ENCODE measurements at regions not wholly inside any gene's neighbourhood (a gene's known extent, or its start where the extent isn't known, plus 50 kb on each side); places are given as distances from the start of the nearest gene placed in this dataset.

DNA sequence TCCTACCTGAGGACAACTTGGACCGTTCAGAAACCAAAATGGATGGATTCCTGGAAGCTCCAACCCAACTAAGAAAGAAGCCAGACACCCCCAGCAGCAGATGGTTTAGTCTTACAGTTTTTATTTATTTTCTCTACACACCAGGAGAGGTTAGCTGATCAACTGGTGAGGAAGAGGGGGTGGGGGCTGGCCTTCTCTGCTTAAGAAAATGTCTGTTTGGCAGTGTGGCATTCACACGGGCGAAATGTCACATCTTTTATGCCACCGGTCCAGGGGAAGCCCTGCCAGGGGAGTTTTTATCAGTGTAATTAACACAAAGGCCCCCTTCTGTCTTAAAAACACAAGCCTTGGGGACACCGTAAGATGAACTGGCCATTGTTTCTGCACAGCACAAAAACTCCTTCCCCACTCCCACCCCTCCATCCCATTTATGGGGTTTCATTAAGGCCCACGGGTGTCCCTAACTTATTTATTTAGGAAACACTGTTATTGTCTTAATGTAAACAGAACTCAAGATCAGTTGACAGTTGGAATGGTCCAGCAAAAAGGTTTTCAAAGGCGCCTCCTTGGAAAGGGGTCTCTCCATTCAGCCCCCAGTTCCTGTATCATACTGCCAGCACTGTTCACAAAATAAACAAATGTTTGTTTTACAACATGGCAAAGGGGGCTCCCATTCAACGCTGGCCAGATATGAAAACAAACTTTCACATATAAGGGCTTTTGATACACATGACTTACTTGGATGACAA is 217.0 kb downstream of the C1D start:
- intact Hi-C loops (cut with DNase I; ENCODE audit: low total_unique reads), result loop anchor here (10.0 kb wide), 2 partner anchors 1271 to 1411 kb away; partner anchors contain the start of gene MEIS1
- Histone ChIP-seq H3K4me1 (peaks cover 0 to 12% (median 6%) of the 10 kb centered on the region in 4 donors), H3K36me3 (no peaks in the 10 kb centered on the region), H3K4me3 (no peak overlapping the region), H3K27ac (peak overlapping the region; percentile 4 to 52 (median 34)), H3K9me3 (no peaks in the 10 kb centered on the region), H3K27me3 (peaks cover 11% of the 10 kb centered on the region)
- no peak for DNase-seq
- TF ChIP-seq POLR2AphosphoS5 (IDR thresholded peaks at IDR 0.05) (no peak), EP300 (IDR thresholded peaks at IDR 0.05; ENCODE audit: low read depth) (no peak), POLR2A (IDR thresholded peaks at IDR 0.05) (no peak)
- TF ChIP-seq, protein P1, sequence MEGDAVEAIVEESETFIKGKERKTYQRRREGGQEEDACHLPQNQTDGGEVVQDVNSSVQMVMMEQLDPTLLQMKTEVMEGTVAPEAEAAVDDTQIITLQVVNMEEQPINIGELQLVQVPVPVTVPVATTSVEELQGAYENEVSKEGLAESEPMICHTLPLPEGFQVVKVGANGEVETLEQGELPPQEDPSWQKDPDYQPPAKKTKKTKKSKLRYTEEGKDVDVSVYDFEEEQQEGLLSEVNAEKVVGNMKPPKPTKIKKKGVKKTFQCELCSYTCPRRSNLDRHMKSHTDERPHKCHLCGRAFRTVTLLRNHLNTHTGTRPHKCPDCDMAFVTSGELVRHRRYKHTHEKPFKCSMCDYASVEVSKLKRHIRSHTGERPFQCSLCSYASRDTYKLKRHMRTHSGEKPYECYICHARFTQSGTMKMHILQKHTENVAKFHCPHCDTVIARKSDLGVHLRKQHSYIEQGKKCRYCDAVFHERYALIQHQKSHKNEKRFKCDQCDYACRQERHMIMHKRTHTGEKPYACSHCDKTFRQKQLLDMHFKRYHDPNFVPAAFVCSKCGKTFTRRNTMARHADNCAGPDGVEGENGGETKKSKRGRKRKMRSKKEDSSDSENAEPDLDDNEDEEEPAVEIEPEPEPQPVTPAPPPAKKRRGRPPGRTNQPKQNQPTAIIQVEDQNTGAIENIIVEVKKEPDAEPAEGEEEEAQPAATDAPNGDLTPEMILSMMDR (IDR thresholded peaks at IDR 0.05), result no peak
- WGBS, 2 donors (ENCODE audit: low coverage in 1 of 2), result 29 to 47% methylated on average over 1 to 8 of the region's 8 CpGs
- in situ Hi-C loops (cut with MboI; ENCODE audit: low pct_ligation_motif_present in 1 of 4, low pct_unique_long_range_greater_than_20kb in 1 of 4, low sequenced_read_pairs in 3 of 4), result loop anchor here in 3 of 4 donors (10.0 to 25.0 kb wide), 3 partner anchors 358 to 1411 kb away; partner anchors contain the start of gene MEIS1 (in 3 of the 3)

DNA sequence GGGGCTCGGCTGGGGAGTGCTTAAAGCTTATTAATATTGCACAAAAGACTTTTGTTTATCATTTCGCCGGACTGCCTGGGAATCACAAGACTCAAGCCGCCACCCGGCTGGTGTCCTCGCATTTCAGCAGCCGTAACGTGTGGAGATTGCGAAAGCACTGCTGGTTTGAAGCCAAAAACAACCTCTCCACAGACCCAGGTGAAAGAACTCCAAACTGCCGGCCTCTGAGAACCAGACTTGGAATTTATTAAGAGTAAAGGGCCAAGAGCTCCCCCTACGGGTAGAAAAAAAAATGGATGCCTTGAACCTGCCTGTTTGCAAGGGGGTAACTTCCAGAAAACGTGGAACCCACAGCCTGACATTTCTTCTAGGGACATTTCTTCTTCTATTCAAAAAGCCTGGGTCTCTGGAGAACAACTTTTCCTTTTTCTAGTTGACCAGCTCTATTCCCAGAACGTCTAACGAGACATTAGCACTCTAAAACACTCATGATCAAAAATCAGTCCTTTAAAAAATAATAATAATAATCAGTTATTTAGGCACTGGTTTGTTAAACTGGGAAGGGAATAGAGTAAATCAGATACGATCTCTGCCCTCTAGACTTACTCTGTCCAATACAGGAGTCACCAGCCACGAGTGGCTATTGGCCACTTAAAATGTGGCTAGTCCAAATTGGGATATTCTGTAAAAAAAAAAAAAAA is 216.3 kb downstream of the C1D start:
- H3K27ac ChIP-seq, result peak overlapping the region; percentile 4 to 52 (median 34)
- 8 to 13% methylated on average over 2 to 16 of the region's 16 CpGs for WGBS, 2 donors (ENCODE audit: low coverage in 1 of 2)
- intact Hi-C loops (cut with DNase I; ENCODE audit: low total_unique reads) (loop anchor here (10.0 kb wide), 2 partner anchors 1272 to 1412 kb away; partner anchors contain the start of gene MEIS1), in situ Hi-C loops (cut with MboI; ENCODE audit: low pct_ligation_motif_present in 1 of 4, low pct_unique_long_range_greater_than_20kb in 1 of 4, low sequenced_read_pairs in 3 of 4) (loop anchor here in 3 of 4 donors (10.0 to 25.0 kb wide), 3 partner anchors 359 to 1412 kb away; partner anchors contain the start of gene MEIS1 (in 3 of the 3))
- peaks cover 11% of the 10 kb centered on the region for H3K27me3 ChIP-seq
- H3K36me3 ChIP-seq, result no peaks in the 10 kb centered on the region
- no peak overlapping the region for H3K4me3 ChIP-seq
- H3K4me1 ChIP-seq, result peaks cover 0 to 12% (median 6%) of the 10 kb centered on the region in 4 donors
- peak; percentile 81 for DNase-seq
- no peaks in the 10 kb centered on the region for H3K9me3 ChIP-seq
- TF ChIP-seq EP300 (IDR thresholded peaks at IDR 0.05; ENCODE audit: low read depth) (no peak), POLR2AphosphoS5 (IDR thresholded peaks at IDR 0.05) (peak; percentile 56 to 67 (median 63)), POLR2A (IDR thresholded peaks at IDR 0.05) (no peak)
- TF ChIP-seq, protein P1 (IDR thresholded peaks at IDR 0.05), result peak; percentile 64 to 76 (median 71)

DNA sequence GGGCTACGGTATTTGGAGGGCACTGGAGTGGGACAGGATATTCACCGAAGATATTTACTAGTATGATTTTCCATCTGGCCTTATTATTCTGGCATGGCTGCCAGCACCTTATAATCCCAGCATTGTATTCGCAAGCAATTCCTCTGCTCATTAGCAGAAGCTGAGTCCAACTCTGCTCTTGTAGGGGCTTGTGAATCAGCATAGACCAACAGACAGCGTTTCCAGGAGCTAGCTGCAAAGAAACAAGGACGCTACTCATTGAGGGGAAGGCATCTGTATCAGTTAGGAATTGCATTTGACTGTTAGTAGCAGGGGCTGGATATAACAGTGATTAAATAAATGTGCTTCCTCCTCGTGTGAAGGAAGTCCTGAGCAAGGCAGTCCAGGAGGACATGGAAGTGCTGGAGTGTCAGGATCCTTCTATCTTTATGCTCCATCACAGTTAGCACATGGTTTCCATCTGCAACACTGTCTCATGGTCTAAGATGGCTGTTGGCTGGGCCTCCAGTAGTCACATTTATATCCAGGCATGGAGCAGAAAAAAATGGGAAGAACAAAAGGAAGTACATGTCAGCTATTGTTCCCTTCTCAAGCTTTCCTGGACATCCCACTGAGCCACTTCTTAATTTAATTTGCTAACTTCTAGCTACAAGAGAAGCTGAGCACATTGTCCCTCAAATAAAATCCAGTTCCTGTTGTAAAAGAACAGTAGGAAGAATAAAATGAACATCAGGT is 214.1 kb downstream of the C1D start:
- no peak for DNase-seq
- Histone ChIP-seq H3K27me3 (peaks cover 11% of the 10 kb centered on the region), H3K27ac (no peak overlapping the region), H3K9me3 (no peaks in the 10 kb centered on the region), H3K36me3 (no peaks in the 10 kb centered on the region), H3K4me1 (peaks cover 0 to 12% (median 6%) of the 10 kb centered on the region in 4 donors), H3K4me3 (no peak overlapping the region)
- no peak for TF ChIP-seq POLR2AphosphoS5 (IDR thresholded peaks at IDR 0.05)
- 60 to 82% methylated on average over 3 to 6 of the region's 6 CpGs for WGBS, 2 donors (ENCODE audit: low coverage in 1 of 2)
- in situ Hi-C loops (cut with MboI; ENCODE audit: low pct_ligation_motif_present in 1 of 4, low pct_unique_long_range_greater_than_20kb in 1 of 4, low sequenced_read_pairs in 3 of 4) (loop anchor here in 3 of 4 donors (10.0 to 25.0 kb wide), 3 partner anchors 361 to 1414 kb away; partner anchors contain the start of gene MEIS1 (in 3 of the 3)), intact Hi-C loops (cut with DNase I; ENCODE audit: low total_unique reads) (loop anchor here (10.0 kb wide), 2 partner anchors 1274 to 1414 kb away; partner anchors contain the start of gene MEIS1)

DNA sequence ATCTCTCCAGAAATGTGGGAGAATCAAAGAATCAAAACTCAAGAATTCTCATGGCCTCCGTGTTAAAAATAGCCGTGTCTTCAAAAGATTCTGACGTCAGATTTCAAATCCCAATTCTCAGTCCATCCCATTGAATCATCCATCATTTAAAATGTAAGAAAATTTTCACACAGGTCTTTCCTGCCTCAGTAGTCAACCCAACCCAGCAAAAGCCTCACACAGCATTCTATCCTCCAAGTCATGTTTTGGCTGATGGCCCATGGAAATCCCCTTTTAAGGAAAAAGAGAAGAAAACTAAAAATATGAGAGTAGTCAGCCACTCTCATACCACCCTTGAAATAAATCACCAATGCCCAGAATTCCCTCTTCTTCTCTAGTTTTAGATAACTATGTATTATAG is 211.8 kb downstream of the C1D start:
- Histone ChIP-seq H3K36me3 (no peaks in the 10 kb centered on the region), H3K27me3 (peaks cover 3% of the 10 kb centered on the region), H3K27ac (no peak overlapping the region), H3K4me1 (peaks cover 0 to 7% (median 4%) of the 10 kb centered on the region in 4 donors), H3K4me3 (no peak overlapping the region), H3K9me3 (no peaks in the 10 kb centered on the region)
- in situ Hi-C loops (cut with MboI; ENCODE audit: low pct_ligation_motif_present in 1 of 4, low pct_unique_long_range_greater_than_20kb in 1 of 4, low sequenced_read_pairs in 3 of 4), result no loop called here
- 67 to 87% methylated on average over 3 of the region's 3 CpGs for WGBS, 2 donors (ENCODE audit: low coverage in 1 of 2)
- TF ChIP-seq EP300 (IDR thresholded peaks at IDR 0.05; ENCODE audit: low read depth), result no peak
- no peak for TF ChIP-seq POLR2AphosphoS5 (IDR thresholded peaks at IDR 0.05)
- TF ChIP-seq POLR2A (IDR thresholded peaks at IDR 0.05), result no peak
- TF ChIP-seq, protein P1 (IDR thresholded peaks at IDR 0.05), result no peak
- intact Hi-C loops (cut with DNase I; ENCODE audit: low total_unique reads), result no loop called here
- DNase-seq, result no peak

Measured in transverse colon (tissue), 4 donors.